ENCODE measurements at regions not wholly inside any gene's neighbourhood (a gene's known extent, or its start where the extent isn't known, plus 50 kb on each side); places are given as distances from the start of the nearest gene placed in this dataset.

DNA sequence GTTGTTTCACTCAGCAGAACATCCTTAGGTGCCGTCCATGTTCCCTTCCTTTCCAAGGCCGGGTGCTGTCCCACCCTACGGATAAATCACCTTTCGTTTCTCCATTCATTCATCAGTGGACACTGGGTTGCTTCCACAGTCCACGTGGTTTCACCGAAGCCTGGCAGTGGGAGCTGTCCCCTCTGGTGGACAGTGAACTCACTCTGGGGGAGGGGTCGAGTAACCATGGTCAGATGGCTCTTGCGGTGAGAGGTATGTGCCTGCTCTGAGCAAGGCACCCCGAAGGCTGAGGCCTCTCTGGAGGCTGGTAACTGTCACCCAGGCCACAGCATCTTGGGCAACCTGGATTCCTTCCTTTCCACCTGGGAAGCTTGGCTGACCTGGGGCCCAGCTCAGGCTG is 61.5 kb upstream of the TWIST2 start:
- H3K4me3 ChIP-seq: no peak overlapping the region
- H3K36me3 ChIP-seq: no peaks in the 10 kb centered on the region
- peak overlapping the region in 1 of 4 donors; percentile 23 for H3K27ac ChIP-seq
- no peak for TF ChIP-seq POLR2A (IDR thresholded peaks at IDR 0.05)
- TF ChIP-seq EP300 (IDR thresholded peaks at IDR 0.05): no peak
- TF ChIP-seq, protein P1, sequence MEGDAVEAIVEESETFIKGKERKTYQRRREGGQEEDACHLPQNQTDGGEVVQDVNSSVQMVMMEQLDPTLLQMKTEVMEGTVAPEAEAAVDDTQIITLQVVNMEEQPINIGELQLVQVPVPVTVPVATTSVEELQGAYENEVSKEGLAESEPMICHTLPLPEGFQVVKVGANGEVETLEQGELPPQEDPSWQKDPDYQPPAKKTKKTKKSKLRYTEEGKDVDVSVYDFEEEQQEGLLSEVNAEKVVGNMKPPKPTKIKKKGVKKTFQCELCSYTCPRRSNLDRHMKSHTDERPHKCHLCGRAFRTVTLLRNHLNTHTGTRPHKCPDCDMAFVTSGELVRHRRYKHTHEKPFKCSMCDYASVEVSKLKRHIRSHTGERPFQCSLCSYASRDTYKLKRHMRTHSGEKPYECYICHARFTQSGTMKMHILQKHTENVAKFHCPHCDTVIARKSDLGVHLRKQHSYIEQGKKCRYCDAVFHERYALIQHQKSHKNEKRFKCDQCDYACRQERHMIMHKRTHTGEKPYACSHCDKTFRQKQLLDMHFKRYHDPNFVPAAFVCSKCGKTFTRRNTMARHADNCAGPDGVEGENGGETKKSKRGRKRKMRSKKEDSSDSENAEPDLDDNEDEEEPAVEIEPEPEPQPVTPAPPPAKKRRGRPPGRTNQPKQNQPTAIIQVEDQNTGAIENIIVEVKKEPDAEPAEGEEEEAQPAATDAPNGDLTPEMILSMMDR (IDR thresholded peaks at IDR 0.05): no peak
- no peak for DNase-seq (ENCODE audit: low spot score in 2 of 2)
- WGBS, 2 donors: 91 to 92% methylated on average over 8 to 9 of the region's 9 CpGs
- H3K4me1 ChIP-seq: peaks cover 0 to 32% (median 0%) of the 10 kb centered on the region in 4 donors
- H3K27me3 ChIP-seq: no peaks in the 10 kb centered on the region
- no peaks in the 10 kb centered on the region for H3K9me3 ChIP-seq

DNA sequence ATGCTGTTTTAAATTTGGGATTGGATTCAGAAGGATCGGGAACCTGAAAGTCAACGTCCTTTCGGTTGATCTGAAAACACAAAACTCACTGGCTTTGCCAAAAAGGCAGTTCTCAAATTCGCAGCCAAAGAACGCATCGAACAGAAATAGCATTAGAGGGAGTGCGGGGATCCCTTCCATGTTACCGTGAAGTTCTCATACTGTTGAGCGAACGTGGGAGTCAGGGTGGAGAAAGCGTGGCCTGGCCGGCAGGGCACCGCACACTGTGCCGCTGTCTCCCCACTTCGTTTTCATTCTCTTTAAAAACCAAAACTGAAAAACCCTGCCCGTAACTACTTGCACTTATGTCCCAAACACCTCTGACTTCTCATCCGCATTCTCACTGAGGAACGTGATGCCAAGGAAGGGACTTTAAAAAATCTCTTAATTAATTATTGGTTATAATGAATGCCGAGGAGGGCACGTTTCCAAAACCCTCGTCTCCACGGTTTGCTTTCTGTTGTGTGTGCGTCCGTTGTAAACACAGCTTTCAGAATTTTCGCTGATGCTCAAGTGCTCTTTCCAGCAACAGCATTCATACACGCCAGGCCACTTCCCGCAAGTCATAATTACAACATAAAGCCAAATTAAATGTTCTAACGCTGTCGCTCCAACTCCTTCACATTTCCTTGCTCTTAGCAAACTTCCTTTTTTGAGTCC is 60.9 kb upstream of the TWIST2 start:
- TF ChIP-seq POLR2A (IDR thresholded peaks at IDR 0.05) (no peak), EP300 (IDR thresholded peaks at IDR 0.05) (no peak)
- TF ChIP-seq, protein P1 (IDR thresholded peaks at IDR 0.05): no peak
- Histone ChIP-seq H3K36me3 (no peaks in the 10 kb centered on the region), H3K27ac (peak overlapping the region in 1 of 4 donors; percentile 23), H3K4me3 (no peak overlapping the region), H3K4me1 (peaks cover 0 to 34% (median 0%) of the 10 kb centered on the region in 4 donors), H3K27me3 (no peaks in the 10 kb centered on the region), H3K9me3 (no peaks in the 10 kb centered on the region)
- 90 to 93% methylated on average over 29 of the region's 29 CpGs for WGBS, 2 donors
- no peak for DNase-seq (ENCODE audit: low spot score in 2 of 2)

DNA sequence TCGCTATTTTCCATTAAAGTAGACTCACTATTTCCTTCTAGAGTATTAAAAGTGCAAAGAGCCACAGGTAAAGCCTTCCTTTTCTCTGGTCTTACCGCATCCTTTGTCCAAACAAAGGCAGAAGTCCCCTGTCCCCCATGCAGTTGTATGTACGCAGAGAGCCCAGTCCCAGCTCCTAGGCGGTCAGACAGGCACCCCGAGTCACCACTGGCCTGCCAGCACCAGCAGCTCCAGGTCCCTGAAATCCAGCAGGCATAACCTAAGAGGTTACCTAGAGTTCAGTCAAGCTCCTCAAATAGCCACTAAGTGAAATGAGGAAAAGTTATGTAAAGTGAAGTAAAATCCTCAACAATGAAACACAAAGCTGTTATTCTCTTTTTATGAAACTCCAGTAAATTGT is 60.4 kb upstream of the TWIST2 start:
- no peak for DNase-seq (ENCODE audit: low spot score in 2 of 2)
- H3K27me3 ChIP-seq: no peaks in the 10 kb centered on the region
- TF ChIP-seq EP300 (IDR thresholded peaks at IDR 0.05): no peak
- TF ChIP-seq, protein P1 (IDR thresholded peaks at IDR 0.05): no peak
- TF ChIP-seq POLR2A (IDR thresholded peaks at IDR 0.05): no peak

DNA sequence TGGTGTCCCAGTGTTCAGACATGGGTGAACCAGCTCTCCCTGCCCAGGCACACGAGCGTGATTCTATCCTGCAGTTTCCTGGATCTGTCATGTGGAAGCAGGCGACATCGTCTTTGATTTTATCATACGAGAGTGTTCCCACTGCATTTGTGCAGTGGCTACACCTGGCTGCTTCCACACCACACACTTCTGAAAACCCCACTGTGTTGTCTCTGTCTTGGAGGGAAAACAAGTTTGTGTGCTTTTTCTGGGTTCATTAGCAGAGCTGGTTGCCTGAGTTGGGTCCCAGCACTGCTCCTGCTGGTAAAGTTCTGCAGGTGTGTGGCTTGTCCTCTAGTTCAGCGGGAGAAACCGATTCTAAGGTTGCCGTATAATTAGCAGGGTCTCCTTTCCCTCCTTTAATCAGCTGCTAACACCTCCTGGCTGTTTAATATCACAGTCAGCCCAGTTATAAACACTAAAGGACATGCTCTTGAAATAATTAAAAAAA is 58.5 kb upstream of the TWIST2 start:
- Histone ChIP-seq H3K4me3 (no peak overlapping the region), H3K27me3 (no peaks in the 10 kb centered on the region), H3K9me3 (no peaks in the 10 kb centered on the region), H3K27ac (no peak overlapping the region), H3K36me3 (no peaks in the 10 kb centered on the region), H3K4me1 (peaks cover 0 to 31% (median 0%) of the 10 kb centered on the region in 4 donors)
- TF ChIP-seq POLR2A (IDR thresholded peaks at IDR 0.05) (no peak), EP300 (IDR thresholded peaks at IDR 0.05) (no peak)
- TF ChIP-seq, protein P1 (IDR thresholded peaks at IDR 0.05): no peak
- no peak for DNase-seq (ENCODE audit: low spot score in 2 of 2)
- WGBS, 2 donors: 86 to 90% methylated on average over 7 to 8 of the region's 8 CpGs

More for the DNA sequence above, 60.4 kb upstream of the TWIST2 start:
- Histone ChIP-seq H3K36me3 (no peaks in the 10 kb centered on the region), H3K4me1 (peaks cover 0 to 34% (median 0%) of the 10 kb centered on the region in 4 donors), H3K27ac (peak overlapping the region in 1 of 4 donors; percentile 23), H3K4me3 (no peak overlapping the region), H3K9me3 (no peaks in the 10 kb centered on the region)
- WGBS, 2 donors: 71 to 79% methylated on average over 5 of the region's 5 CpGs

DNA sequence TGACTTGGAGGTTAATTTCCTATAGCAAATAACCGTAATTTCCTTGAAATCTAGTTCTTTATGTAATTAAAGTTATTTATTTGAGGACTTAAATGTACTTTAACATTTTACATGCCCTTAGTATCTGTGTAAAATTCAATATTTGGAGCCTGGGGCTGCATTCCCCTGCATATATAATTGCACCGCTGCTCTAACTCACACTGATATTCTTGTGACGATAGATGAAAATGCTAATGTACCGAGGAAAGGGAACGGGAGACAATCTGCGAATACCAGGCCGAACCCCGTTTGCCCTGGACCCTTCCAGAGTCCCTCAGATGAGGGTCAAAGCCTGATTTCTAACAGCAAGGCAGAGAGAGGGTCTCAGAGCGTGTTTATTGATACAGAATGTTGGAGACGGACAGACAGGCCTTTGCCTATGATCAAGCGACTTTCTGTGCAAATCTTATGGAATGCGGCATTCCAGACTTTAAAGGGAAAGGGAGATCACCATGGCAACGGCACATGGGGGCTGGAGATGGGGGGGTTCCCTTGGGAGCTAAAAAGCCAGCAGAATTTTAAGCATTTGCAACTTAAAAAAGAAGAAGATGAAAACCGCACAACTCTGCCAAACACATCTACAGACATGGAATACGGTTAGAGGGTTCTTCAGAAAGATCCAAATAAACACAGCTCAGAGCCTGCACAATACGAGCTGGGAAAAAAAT is 57.6 kb upstream of the TWIST2 start:
- Histone ChIP-seq H3K27ac (no peak overlapping the region), H3K36me3 (no peaks in the 10 kb centered on the region), H3K9me3 (no peaks in the 10 kb centered on the region), H3K4me3 (no peak overlapping the region), H3K4me1 (peaks cover 0 to 22% (median 0%) of the 10 kb centered on the region in 4 donors), H3K27me3 (no peaks in the 10 kb centered on the region)
- 40 to 54% methylated on average over 16 of the region's 16 CpGs for WGBS, 2 donors
- TF ChIP-seq, protein P1 (IDR thresholded peaks at IDR 0.05): no peak
- TF ChIP-seq EP300 (IDR thresholded peaks at IDR 0.05) (no peak), POLR2A (IDR thresholded peaks at IDR 0.05) (no peak)
- DNase-seq (ENCODE audit: low spot score in 2 of 2): no peak

Measured in tibial nerve (tissue), 4 donors.